ENCODE measurements at regions not wholly inside any gene's neighbourhood (a gene's known extent, or its start where the extent isn't known, plus 50 kb on each side); places are given as distances from the start of the nearest gene placed in this dataset.
A peak's percentile ranks its signal among the peaks of the same experiment; 100 is the strongest.

DNA sequence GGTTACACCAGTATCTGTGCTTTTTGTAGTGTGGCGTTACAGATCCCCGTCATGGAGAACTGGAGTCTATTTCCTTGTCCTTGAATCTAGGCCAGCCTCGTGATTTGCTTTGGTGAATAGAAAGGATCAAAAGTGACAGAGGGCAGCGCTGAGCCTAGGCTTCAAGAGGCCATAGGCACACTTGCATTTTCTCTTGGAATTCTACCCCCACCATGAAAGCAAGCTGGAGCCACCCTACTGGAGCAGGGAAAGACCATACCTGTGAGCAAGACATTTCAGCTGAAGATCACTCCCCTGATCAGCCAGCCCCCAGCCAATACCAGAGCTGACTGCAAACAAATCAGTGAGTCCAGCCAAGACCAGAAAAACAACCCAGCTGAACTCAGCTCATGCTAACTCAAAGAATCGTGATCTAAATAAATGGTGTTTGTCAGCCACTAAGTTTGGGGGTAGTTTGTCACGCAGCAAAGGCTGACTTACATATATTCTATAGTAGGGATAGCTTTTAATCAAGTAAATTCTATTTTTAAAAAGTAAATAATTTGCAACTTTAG lies 521.9 kb upstream of the TBX3 start:
- Histone ChIP-seq H3K9me3 (ENCODE audit: low read depth) (no peaks in the 10 kb centered on the region), H3K36me3 (no peaks in the 10 kb centered on the region), H3K4me1 (ENCODE audit: low read depth) (no peaks in the 10 kb centered on the region), H3K27me3 (no peaks in the 10 kb centered on the region), H3K4me3 (no peak overlapping the region), H3K27ac (no peak overlapping the region)
- TF ChIP-seq, protein P1, sequence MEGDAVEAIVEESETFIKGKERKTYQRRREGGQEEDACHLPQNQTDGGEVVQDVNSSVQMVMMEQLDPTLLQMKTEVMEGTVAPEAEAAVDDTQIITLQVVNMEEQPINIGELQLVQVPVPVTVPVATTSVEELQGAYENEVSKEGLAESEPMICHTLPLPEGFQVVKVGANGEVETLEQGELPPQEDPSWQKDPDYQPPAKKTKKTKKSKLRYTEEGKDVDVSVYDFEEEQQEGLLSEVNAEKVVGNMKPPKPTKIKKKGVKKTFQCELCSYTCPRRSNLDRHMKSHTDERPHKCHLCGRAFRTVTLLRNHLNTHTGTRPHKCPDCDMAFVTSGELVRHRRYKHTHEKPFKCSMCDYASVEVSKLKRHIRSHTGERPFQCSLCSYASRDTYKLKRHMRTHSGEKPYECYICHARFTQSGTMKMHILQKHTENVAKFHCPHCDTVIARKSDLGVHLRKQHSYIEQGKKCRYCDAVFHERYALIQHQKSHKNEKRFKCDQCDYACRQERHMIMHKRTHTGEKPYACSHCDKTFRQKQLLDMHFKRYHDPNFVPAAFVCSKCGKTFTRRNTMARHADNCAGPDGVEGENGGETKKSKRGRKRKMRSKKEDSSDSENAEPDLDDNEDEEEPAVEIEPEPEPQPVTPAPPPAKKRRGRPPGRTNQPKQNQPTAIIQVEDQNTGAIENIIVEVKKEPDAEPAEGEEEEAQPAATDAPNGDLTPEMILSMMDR (IDR thresholded peaks at IDR 0.05; ENCODE audit: low read depth, low read length), result no peak
- DNase-seq (ENCODE audit: low read depth in 1 of 2, low spot score in 1 of 2), result no peak

DNA sequence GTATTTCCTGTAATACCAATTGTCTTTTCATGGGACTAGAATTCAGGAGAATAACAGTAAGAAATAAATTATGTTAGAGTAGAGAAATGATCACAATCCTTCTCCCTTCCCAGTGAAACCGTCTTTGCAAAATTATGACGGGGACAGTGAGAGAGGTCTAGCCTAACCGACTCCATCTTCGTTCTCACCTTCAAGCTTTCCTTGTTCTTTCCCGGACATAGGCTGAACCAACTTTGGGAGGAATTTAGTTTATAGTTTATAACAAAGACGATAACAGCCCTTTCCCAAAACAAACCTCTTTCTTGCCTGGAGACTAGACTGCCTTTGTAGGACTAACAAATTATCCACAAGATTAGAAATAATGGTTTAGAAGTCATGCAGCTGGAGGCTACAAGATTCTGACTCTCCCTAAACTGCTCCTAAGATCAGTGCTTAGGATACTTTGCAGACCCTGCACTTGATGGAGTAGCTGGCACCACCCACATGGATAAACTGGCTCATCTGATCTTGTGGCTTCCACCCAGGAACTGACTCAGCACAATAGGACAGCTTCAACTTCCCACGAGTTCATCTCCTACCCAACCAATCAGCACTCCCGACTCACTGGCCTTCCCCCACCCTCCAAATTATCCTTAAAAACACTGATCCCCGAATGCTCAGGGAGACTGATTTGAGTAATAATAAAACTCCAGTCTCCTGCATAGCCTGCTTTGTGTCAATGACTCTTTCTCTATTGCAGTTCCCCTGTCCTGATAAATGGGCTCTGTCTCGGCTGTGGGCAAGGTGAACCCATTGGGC lies 521.2 kb upstream of the TBX3 start:
- no peaks in the 10 kb centered on the region for H3K36me3 ChIP-seq
- H3K9me3 ChIP-seq (ENCODE audit: low read depth), result no peaks in the 10 kb centered on the region
- TF ChIP-seq, protein P1 (IDR thresholded peaks at IDR 0.05; ENCODE audit: low read depth, low read length), result no peak

DNA sequence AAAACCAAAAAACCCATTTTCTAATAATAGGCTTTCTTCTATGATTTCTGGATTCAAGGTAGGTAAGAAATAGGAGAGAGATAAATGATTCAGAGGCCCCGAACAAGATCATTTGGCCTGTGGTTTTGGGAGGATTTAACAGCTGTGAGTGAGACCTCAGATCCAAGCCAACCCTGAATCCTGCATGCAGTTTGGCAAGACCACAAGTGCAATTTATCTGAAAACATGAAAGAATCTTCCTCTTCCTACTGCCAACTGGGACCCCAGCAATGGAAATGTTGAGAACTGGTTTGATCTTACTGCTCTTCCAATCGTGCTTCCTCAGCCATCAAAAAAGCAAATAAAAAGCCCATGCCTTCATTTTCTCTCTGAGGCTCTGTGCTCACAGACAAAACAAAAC lies 519.7 kb upstream of the TBX3 start:
- Histone ChIP-seq H3K4me1 (ENCODE audit: low read depth) (no peaks in the 10 kb centered on the region), H3K27me3 (no peaks in the 10 kb centered on the region), H3K9me3 (ENCODE audit: low read depth) (no peaks in the 10 kb centered on the region), H3K4me3 (no peak overlapping the region), H3K27ac (no peak overlapping the region), H3K36me3 (no peaks in the 10 kb centered on the region)
- TF ChIP-seq, protein P1 (IDR thresholded peaks at IDR 0.05; ENCODE audit: low read depth, low read length), result no peak
- peak in 1 of 2 donors; percentile 52 for DNase-seq (ENCODE audit: low read depth in 1 of 2, low spot score in 1 of 2)

More for the DNA sequence above, 521.2 kb upstream of the TBX3 start:
- Histone ChIP-seq H3K4me1 (ENCODE audit: low read depth) (no peaks in the 10 kb centered on the region), H3K4me3 (no peak overlapping the region), H3K27ac (no peak overlapping the region), H3K27me3 (no peaks in the 10 kb centered on the region)
- peak in 1 of 2 donors; percentile 66 for DNase-seq (ENCODE audit: low read depth in 1 of 2, low spot score in 1 of 2)

DNA sequence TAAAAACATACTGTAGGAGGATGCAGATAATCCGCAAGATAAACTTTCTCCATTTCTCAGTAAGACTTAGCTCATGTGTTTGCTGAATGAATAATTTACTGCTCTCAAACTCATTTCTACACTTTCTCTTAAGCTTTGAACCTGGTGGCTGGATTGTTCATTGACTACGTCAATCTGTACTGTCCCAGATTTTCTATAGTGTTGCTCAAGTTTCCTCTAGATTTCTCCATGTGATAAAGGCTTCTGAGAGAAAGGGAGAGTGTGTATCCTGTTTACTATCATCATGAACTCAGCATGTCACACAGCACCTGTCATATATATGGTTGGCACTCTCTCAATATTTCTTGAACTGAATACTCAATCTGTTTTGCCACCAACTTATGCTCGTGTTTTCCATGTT lies 518.0 kb upstream of the TBX3 start:
- Histone ChIP-seq H3K27me3 (no peaks in the 10 kb centered on the region), H3K9me3 (ENCODE audit: low read depth) (no peaks in the 10 kb centered on the region), H3K36me3 (no peaks in the 10 kb centered on the region), H3K4me3 (no peak overlapping the region), H3K27ac (no peak overlapping the region), H3K4me1 (ENCODE audit: low read depth) (no peaks in the 10 kb centered on the region)
- DNase-seq (ENCODE audit: low read depth in 1 of 2, low spot score in 1 of 2), result no peak
- TF ChIP-seq, protein P1 (IDR thresholded peaks at IDR 0.05; ENCODE audit: low read depth, low read length), result no peak

DNA sequence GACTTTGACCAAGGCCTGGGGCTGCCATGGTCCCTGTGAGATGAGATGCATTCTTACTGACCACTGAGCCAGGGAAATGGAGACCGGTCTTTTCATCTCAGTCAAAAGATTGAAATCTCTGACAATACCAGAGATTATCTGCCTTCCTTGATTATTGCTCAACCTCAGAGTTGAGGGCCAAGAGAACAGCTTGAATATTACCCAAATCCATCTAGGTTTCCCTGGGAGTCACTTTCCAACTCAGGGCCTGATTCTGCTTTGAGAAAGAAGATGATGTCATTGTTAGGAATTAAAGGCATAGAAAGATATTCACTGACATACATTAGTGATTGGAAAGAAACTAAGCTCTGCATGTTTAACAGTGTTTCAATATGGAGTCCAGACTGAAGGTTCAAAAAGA lies 515.9 kb upstream of the TBX3 start:
- no peaks in the 10 kb centered on the region for H3K36me3 ChIP-seq
- DNase-seq (ENCODE audit: low read depth in 1 of 2, low spot score in 1 of 2), result peak in 1 of 2 donors; percentile 62
- no peaks in the 10 kb centered on the region for H3K9me3 ChIP-seq (ENCODE audit: low read depth)
- H3K27me3 ChIP-seq, result no peaks in the 10 kb centered on the region
- H3K27ac ChIP-seq, result no peak overlapping the region
- TF ChIP-seq, protein P1 (IDR thresholded peaks at IDR 0.05; ENCODE audit: low read depth, low read length), result no peak
- no peak overlapping the region for H3K4me3 ChIP-seq
- no peaks in the 10 kb centered on the region for H3K4me1 ChIP-seq (ENCODE audit: low read depth)
